ENCODE measurements at regions not wholly inside any gene's neighbourhood (a gene's known extent, or its start where the extent isn't known, plus 50 kb on each side); places are given as distances from the start of the nearest gene placed in this dataset.
A peak's percentile ranks its signal among the peaks of the same experiment; 100 is the strongest.

DNA sequence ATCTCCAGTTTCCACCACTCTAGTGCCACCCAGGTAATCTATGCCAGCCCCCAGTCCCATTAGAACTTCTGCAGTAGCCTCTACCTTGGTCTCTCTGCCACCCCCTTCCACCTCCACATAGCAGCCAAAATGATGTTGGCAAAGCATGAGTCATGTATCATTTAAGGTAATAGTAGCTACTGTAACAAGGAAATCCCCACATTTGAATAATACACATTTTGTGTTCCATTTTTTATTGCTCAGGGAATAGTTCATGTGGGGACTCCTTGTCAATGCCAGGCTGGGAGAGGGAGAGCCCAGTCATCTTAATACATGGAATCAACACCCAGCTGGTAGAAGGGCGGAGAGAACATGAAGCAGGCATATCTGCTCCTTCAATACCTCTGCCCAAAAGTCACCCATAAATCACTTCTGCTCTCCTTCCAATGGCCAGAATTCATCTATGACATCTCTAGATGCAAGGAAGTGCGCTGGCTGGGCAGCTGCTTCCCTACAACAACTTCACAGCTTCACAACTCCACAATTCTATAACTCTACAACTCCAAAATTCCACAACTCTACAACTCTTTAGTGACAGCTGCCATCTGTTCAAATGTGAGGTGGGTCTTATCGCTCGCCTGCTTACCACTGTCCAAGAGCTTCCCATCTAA, 70.6 kb upstream of the GLS start:
- H3K9me3 ChIP-seq: no peaks in the 10 kb centered on the region
- TF ChIP-seq, protein P1, sequence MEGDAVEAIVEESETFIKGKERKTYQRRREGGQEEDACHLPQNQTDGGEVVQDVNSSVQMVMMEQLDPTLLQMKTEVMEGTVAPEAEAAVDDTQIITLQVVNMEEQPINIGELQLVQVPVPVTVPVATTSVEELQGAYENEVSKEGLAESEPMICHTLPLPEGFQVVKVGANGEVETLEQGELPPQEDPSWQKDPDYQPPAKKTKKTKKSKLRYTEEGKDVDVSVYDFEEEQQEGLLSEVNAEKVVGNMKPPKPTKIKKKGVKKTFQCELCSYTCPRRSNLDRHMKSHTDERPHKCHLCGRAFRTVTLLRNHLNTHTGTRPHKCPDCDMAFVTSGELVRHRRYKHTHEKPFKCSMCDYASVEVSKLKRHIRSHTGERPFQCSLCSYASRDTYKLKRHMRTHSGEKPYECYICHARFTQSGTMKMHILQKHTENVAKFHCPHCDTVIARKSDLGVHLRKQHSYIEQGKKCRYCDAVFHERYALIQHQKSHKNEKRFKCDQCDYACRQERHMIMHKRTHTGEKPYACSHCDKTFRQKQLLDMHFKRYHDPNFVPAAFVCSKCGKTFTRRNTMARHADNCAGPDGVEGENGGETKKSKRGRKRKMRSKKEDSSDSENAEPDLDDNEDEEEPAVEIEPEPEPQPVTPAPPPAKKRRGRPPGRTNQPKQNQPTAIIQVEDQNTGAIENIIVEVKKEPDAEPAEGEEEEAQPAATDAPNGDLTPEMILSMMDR (IDR thresholded peaks at IDR 0.05): no peak
- no peak for TF ChIP-seq POLR2A (IDR thresholded peaks at IDR 0.05)
- no peaks in the 10 kb centered on the region for H3K36me3 ChIP-seq
- H3K27me3 ChIP-seq: no peaks in the 10 kb centered on the region
- DNase-seq: peak in 1 of 3 donors; percentile 51
- peaks cover 0 to 37% (median 4%) of the 10 kb centered on the region in 4 donors for H3K4me1 ChIP-seq
- H3K4me3 ChIP-seq: peak overlapping the region in 1 of 4 donors; percentile 29
- peak overlapping the region in 3 of 4 donors; percentile 12 to 87 (median 74) for H3K27ac ChIP-seq

DNA sequence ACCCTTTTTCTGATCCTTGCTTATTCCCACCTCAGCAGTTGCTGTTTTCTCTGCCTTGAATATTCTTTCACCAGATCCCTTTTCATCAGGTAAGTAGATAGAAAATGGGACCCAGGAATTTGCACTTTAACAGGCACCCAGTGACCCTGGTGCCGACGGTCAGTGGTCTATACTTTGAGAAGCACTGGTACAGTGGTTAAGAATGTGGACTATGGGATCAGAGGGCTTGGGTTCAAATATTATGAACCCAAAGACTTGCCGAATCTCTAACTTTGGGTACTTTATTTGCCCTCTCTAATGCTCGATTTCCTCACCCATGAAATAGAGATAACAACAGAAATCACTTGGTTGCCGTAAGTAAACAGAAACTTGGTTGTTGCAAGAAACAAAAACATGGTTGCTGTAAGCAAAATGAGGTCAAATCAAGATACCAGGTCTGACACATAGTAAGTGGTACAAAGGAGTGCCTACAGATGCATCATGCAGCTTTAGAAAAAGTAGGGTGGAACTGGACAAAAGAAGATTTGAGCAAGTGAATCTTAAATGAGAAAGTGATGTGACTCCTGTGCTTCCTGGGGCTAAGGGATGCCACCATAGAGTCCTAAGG, 69.5 kb upstream of the GLS start:
- Histone ChIP-seq H3K4me3 (no peak overlapping the region), H3K9me3 (no peaks in the 10 kb centered on the region), H3K4me1 (peaks cover 0 to 37% (median 4%) of the 10 kb centered on the region in 4 donors), H3K36me3 (no peaks in the 10 kb centered on the region), H3K27me3 (no peaks in the 10 kb centered on the region), H3K27ac (peak overlapping the region in 2 of 4 donors; percentile 38 to 74)
- no peak for TF ChIP-seq POLR2A (IDR thresholded peaks at IDR 0.05)
- TF ChIP-seq, protein P1 (IDR thresholded peaks at IDR 0.05): no peak
- DNase-seq: no peak

DNA sequence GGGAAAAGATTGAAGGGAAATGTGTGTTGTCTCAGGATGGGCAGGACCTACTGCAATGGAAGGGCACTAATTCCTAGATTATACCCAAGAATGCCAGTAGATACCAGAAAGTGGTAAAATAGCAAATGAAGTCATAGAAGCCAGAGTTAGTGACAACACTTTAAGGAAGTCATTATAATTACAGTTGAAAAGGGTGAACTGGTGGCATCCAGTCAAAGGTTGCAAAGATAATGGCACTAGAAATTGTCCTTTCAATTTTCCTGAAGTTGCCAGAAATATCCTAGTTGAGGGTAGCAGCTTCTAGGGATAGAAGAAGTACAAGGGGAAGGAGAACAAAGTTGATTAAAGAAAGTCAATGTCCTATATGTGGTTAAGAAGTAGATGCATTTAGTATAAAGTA, 68.8 kb upstream of the GLS start:
- Histone ChIP-seq H3K9me3 (no peaks in the 10 kb centered on the region), H3K4me1 (peaks cover 0 to 42% (median 4%) of the 10 kb centered on the region in 4 donors), H3K4me3 (no peak overlapping the region), H3K27ac (peak overlapping the region in 1 of 4 donors; percentile 38), H3K36me3 (no peaks in the 10 kb centered on the region), H3K27me3 (no peaks in the 10 kb centered on the region)
- no peak for DNase-seq
- TF ChIP-seq, protein P1 (IDR thresholded peaks at IDR 0.05): no peak
- no peak for TF ChIP-seq POLR2A (IDR thresholded peaks at IDR 0.05)

DNA sequence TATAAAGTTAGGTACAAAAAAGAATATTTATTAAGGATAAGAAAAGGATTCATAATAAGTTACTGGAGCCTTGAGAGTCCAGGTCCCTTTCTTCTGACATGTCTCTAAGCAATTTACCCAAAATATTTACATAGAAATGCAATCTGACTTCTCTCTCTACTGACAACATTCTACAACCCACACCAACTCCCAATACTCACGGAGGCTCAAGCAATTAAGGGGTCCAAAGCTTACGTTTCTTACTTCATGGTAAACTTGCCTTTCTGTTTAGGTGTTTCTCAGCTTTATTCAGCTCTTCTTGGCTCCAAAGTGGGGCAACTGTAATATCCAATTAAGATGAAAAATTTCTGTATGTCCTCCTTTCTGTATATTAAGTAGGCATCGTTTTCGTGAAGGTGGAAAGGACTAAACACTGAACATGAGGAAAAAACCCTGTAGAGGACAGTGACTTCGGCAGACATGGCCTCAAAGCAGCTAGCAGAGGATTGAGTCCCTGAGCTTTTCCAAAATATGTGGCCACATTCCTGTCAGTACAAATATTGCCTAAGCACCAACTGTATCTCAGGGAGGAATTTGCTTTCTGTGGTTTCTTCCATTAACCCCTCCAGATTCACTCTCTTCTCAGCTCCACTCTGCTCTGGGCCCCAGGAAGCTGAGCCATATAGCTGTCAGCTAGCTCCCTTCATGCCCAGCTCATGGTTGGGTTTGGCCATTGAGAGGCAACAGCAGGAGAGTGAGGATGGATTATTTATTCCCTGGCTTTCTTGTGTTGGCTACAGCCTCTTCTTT, 67.9 kb upstream of the GLS start:
- no peaks in the 10 kb centered on the region for H3K27me3 ChIP-seq
- H3K4me1 ChIP-seq: peaks cover 0 to 35% (median 4%) of the 10 kb centered on the region in 4 donors
- H3K9me3 ChIP-seq: no peaks in the 10 kb centered on the region
- TF ChIP-seq, protein P1 (IDR thresholded peaks at IDR 0.05): no peak
- no peak for TF ChIP-seq POLR2A (IDR thresholded peaks at IDR 0.05)
- no peak overlapping the region for H3K4me3 ChIP-seq
- no peak for DNase-seq
- H3K27ac ChIP-seq: no peak overlapping the region
- H3K36me3 ChIP-seq: no peaks in the 10 kb centered on the region

DNA sequence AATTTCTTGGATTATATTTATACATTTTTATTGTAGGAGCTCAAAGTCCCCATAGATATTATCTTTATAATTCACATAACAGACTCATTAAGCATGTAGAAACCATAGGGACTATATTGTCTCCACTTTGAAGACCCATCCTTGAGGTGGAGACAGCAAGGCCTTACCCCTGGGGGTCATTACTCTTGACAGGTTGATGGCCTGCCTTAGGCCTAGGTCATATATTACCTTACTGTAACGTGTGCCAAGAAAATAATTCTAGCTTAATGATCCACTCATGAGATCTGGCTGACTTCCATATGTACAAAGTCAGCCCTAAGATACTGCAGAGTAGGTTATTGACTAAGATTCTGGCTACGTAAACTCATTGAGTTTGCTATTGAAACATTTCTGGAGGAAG, 65.4 kb upstream of the GLS start:
- no peak for TF ChIP-seq POLR2A (IDR thresholded peaks at IDR 0.05)
- TF ChIP-seq, protein P1 (IDR thresholded peaks at IDR 0.05): no peak
- peaks cover 0 to 19% (median 3%) of the 10 kb centered on the region in 4 donors for H3K4me1 ChIP-seq
- H3K4me3 ChIP-seq: no peak overlapping the region
- peak overlapping the region in 1 of 4 donors; percentile 76 for H3K27ac ChIP-seq
- no peaks in the 10 kb centered on the region for H3K9me3 ChIP-seq
- DNase-seq: peak in 1 of 3 donors; percentile 70
- no peaks in the 10 kb centered on the region for H3K27me3 ChIP-seq
- no peaks in the 10 kb centered on the region for H3K36me3 ChIP-seq

All from Peyer's patch (tissue), 4 donors.